Activated T-cell treated with anti-CD3 and anti-CD28 coated beads, Interleukin-2, amount 50 U/mL, for 48 hours (primary cell): ENCODE measurements at regions not wholly inside any gene's neighbourhood (a gene's known extent, or its start where the extent isn't known, plus 50 kb on each side); places are given as distances from the start of the nearest gene placed in this dataset.
"Not testable (repeated sequence)": the region's sequence is repeated elsewhere in the genome, so short reads cannot be mapped to it uniquely, and the experiment has no call there.

Experiments used
- DNase-seq, 2 experiments: peaks; one replicate each; pipeline ENCODE4 v3.0.0-alpha.2; 2020

DNA sequence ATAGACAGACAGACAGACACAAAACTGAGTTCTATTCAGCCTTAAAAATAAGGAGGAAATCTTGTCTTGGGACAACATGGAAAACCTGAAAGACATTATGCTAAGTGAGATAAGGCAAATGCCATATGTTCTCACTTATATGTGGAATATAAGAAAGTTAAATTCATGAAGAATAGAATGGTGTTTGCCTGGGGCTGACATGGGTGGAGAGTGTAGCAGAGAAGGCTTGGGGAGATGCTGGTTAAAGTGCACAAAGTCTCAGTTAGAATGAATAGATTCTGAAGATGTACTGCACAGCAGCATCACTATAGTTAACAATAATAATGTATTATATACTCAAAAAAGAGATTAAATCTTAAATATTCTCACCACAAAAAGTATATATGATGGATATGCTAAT, 355.5 kb downstream of the LRRIQ3 start:
- DNase-seq: no peak

- no peak for DNase-seq
Measured at GRCh38 chr1:73839922-73840321, 358.1 kb downstream of the LRRIQ3 start.

DNA sequence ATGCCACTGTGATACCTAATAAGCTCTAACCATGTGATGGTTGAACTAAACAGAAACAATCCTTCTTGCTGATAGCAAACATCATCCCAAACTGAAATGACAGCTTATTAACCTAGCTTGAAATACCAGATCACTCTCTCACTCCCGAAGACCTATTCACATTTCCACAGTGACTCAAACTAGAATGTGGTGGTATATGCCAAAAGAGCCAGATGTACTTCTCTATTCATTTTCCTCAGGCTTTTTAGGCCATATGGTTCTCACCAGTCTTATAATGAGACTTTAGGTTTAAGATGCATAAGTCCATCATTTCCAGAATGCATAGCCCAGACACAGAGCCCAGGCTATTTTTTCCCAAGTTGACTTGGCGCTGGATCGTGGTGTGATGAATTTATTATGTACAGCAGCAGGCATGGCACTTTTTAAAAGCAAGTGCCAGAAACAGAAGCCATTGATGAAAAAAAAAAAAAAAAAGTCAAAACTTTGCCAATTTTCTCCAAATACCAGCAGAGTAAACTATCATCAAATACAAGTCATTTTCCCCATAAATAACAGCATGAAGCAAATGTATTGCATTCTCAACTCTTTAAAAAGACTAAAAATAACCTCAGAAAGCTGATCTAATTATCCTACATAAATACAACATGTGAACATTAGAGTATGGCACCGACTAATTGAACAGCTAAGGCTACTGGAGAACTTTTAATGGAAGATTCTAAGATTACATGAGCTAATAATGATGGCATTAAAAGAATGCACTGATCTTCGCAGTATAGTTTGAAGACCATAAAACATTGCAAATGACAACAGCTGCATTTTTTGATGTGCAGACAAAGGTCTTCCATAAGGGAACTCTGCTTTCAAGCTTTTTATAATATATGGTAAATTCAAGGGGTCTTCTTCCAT, 365.4 kb downstream of the LRRIQ3 start:
- no peak for DNase-seq

- DNase-seq: not testable (repeated sequence)
Measured at GRCh38 chr1:73827283-73827682, 370.7 kb downstream of the LRRIQ3 start.

DNA sequence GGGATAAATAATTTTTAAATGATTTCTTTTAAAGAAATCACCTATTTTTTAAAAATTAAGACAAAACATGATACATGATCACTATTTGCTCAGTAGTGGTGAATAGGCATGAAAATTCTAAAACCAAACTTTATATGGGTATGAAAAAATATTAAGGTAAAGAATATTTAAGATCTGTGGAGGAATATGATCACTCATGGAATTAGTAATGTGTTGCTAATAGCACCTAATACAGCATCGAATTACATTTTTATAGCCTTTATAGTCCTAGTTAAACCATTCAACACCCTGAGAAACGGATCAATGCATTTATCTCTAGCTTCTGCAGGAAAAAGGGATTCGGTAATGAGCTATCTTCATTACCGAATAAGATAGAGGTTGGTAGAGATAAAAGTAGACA, 373.9 kb downstream of the LRRIQ3 start:
- DNase-seq: no peak

- DNase-seq: no peak
Measured at GRCh38 chr1:73821520-73821919, 376.5 kb downstream of the LRRIQ3 start.

DNA sequence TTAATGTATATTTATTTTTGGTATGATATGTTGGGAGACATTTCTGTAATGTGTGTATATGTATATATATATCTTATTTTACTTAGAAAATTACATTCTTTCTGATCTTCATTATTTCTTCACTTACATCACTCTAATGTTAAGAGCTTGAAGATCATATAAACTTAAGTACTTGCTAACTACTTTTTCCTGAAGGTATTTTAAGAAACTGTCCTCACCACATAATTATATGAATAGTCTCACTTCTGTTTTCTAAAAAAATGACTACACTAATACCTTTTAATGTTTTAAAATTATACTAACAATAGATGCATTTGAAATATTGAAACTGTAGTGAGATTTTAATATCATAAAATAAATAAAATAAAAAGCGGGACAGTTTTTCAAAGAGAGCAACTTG, 377.1 kb downstream of the LRRIQ3 start:
- no peak for DNase-seq

DNA sequence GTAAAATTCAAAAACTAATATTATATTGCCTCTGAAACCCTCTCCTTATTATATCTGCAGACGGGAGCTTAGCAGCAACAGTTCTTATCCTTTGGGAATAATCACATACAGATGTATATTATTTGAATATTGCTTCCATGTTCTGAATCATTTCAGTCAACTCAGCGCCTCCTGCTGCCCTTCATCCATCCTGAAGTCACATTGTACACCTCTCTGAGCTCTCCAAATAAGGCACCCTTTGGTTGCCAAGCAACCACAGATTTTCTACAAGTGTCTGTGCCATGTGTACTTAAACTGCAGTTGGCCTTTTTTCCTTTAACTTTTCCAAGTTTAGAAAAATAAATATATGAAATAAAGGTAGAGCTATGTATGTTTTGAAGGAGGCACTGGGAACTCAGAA, 384.3 kb downstream of the LRRIQ3 start:
- no peak for DNase-seq

- DNase-seq: no peak
Measured at GRCh38 chr1:73813236-73813635, 384.7 kb downstream of the LRRIQ3 start.

- DNase-seq: no peak
Measured at GRCh38 chr1:73811798-73812197, 386.2 kb downstream of the LRRIQ3 start.

GRCh38 chr1:73804935-73805334, 393.0 kb downstream of the LRRIQ3 start:
- no peak for DNase-seq

GRCh38 chr1:73803380-73803779, 394.6 kb downstream of the LRRIQ3 start:
- no peak for DNase-seq

DNA sequence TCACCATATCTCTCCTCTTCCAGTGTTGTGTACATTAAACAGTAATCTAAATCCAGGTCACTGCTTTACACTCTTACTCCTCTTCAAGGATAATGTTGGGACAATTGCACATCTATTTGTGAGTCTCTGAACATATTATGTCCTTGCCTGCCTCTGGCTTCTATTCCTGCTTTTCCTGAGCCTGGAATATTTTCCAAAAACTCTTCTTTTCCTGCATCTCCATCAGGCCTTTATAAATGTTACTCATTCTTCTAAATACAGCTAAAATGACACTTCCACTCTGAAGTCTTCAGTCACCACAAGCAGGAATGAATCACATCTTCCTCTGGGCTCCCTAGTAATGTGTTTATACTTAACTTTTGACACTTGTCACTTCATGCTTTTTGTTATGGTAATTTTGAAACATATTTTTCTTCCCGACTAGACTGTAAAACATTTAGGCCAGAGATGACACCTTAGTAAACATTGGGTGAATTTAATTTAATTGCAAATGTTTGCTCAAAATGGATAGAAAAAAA, 396.0 kb downstream of the LRRIQ3 start:
- DNase-seq: no peak

GRCh38 chr1:73800376-73800775, 397.6 kb downstream of the LRRIQ3 start:
- no peak for DNase-seq

DNA sequence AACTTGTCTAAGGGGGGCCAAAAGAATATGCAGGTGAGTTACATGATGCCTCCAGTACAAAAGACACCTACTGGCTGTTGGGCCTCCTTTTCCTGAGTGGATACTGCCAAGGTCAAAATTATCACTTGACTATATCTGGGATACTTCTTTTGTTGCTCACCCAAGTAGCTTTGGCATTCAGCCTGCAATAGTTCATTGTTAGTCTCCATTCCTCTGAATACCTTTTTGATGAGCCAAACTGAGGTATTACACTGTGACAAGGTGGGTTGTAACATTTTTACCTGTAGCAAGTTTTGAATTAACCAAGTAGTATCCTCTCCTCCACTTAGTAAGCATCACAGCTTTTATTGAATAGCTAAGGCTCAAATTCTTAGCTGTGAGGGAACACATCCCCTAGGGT, 408.0 kb downstream of the LRRIQ3 start:
- no peak for DNase-seq

DNA sequence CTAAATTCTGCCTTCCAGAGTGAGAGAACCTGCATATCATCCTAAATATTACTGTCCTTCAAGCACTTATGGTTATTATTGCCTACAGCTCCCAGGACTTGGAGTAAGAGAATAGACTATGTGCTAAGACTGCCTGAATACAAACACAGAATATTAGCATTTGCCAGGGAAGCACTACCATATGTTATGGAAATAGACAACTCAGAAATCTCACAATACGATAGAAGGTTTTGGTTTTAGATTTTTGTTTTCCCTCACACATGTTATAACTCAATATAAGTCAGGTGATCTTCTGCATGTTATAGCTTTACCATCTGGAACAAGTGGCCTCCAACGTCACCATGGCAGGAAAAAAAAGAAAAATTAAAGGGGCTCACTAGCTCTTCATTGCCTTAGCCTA, 413.9 kb downstream of the LRRIQ3 start:
- DNase-seq: no peak

DNA sequence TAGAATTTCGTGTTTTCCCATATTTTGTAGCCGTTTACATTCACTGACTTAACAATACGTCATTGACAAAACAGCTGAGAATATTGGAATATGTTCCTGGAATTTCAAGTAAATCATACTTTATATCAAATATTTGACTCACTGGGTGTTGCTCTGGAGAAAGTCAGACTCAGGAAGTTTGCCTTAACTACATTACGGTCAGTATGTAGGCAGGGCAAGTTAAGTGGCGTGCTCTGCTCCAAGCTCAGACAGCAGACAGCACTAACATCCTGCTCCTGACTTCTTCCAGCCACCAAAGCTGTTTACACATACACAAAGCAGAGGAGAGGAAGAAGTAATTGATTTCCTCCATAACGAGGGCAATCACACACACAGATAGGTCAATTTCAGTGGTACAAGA, 414.6 kb downstream of the LRRIQ3 start:
- DNase-seq: no peak

DNA sequence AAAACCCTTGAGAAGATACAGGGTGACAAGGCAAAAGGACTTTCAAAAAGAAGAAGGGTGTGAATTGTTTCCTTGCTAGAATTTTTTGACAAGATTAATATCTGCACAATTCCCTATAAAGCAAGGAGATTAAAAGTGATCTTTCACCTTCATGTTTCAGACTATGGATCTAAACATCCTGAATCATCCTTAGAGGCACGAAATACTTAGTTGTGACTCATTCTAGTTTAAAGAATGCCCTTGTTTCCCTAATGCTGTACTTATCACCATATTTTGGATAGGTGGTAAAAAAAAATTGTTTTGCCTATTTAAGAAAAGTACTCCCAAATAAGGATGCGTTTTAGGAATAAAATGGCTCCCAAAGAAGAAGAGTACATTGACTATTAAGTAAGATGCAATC, 415.1 kb downstream of the LRRIQ3 start:
- no peak for DNase-seq

- DNase-seq: no peak
Measured at GRCh38 chr1:73781251-73781650, 416.7 kb downstream of the LRRIQ3 start.

DNA sequence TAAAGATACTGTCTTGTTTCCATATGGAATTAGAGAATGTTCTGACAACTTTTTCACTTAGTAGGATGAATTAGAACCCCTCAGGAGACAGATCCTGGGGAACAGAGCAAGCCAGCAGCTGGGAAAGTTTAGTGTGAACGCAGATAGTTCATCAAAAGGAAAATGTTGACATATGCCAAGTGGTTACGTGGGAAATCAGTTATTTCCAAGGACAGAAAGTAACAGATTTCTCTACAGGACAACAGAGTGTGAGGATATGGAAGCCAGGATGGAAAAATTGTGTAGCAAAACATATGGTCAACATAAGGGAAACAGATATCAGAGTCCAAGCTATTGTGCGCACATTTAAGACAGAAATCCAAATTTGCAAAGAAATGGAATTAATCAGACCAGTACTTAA, 419.5 kb downstream of the LRRIQ3 start:
- no peak for DNase-seq

DNA sequence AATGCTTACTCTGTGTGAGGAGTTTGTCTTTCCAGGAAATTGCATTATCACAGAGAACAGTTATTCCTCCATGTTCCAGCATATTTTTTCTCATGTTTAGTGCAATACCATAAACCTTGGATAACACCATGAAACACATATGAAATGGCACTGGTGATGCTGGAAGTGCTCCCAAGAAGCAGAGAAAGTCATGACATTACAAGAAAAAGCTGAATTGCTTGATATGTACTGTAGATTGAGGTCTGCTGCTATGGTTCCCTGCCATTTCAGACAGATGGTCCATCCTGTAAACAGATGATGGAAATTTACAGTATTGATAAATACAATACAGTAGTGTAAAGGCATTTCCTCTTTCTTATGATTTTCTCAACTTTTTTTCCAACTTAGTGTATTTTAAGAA, 422.1 kb downstream of the LRRIQ3 start:
- no peak for DNase-seq

GRCh38 chr1:73772941-73773340, 425.0 kb downstream of the LRRIQ3 start:
- DNase-seq: no peak

DNA sequence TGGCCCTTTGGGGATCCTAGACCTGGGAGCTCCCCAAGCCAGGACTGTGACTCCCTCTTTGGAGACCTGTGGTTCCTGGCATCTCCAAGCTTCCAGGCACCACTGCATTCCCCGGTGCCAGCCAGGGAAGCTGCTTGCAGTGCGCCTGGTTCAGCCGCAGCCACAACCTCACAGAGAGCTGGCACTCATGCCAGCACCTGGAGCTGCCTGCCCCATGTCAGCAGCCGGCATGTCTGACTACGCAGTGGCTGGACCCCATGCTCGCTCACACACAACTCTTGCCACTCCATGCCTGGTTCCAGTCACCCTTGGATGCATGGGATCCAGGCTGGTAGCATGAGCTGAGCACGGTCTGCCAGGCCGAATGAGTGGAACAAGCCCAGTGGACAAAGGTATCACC, 426.6 kb downstream of the LRRIQ3 start:
- DNase-seq: no peak

DNA sequence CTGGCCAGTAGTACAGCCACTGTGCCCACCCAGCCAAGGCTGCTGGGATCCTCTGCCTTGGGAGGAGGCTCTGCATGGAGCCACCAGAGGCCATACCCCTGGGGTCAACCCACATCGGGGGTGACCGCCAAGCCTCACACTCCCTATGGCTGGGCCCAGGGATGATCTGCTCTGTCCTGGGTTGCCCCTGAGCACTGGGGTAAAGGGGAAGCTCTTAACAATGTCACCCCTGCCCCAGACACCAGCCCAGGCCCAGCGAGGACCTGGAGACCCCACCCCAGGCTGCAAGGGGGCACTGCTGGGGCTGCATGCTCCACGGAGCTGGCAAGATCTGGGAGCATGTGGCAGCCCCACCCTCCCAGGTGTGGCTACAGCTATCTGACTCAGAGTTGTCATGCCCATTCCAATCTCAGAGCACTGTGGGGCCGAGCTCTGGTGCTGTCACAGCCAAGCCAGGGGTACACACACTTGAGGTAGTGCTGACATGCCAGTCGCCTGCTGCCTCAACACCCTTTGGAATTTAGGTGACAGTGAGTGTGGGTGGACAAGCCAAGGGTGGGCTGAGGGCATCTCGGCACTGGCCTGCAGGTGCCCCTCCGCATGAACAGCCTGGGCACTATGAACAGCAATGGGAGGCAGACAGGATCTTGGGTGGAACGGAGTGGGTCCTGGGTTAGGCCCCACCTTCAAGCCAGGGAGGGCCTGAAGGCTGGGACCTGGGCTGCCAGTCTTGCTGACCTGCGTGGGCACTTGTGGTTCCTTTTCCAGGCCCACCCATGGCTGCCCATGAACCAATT, 427.7 kb downstream of the LRRIQ3 start:
- no peak for DNase-seq
